NCI-H69 (cell line): ENCODE measurements at regions not wholly inside any gene's neighbourhood (a gene's known extent, or its start where the extent isn't known, plus 50 kb on each side); places are given as distances from the start of the nearest gene placed in this dataset.

ENCODE experiments used
- DNase-seq: peaks from one replicate; lab custom pipeline; 2025; lab: John Stamatoyannopoulos, UW

- DNase-seq, result no peak
Measured at GRCh38 chr1:38217316-38217715, 170.7 kb upstream of the POU3F1 start.

GRCh38 chr1:38213646-38214434, 167.2 kb upstream of the POU3F1 start:
- DNase-seq, result peak; percentile 51

GRCh38 chr1:38210895-38211177, 164.2 kb upstream of the POU3F1 start:
- DNase-seq, result no peak

GRCh38 chr1:38210021-38210894, 163.7 kb upstream of the POU3F1 start:
- DNase-seq, result peak; percentile 45

- peak; percentile 87 for DNase-seq
Measured at GRCh38 chr1:38208716-38209632, 162.4 kb upstream of the POU3F1 start.

GRCh38 chr1:38207906-38208305, 161.3 kb upstream of the POU3F1 start:
- no peak for DNase-seq

- DNase-seq, result no peak
Measured at GRCh38 chr1:38207275-38207674, 160.7 kb upstream of the POU3F1 start.

GRCh38 chr1:38204698-38205097, 158.1 kb upstream of the POU3F1 start:
- DNase-seq, result no peak

- no peak for DNase-seq
Measured at GRCh38 chr1:38203441-38203840, 156.8 kb upstream of the POU3F1 start.

- no peak for DNase-seq
Measured at GRCh38 chr1:38201431-38201830, 154.8 kb upstream of the POU3F1 start.

- no peak for DNase-seq
Measured at GRCh38 chr1:38198621-38199020, 152.0 kb upstream of the POU3F1 start.

- DNase-seq, result no peak
Measured at GRCh38 chr1:38198099-38198498, 151.5 kb upstream of the POU3F1 start.

GRCh38 chr1:38197312-38198061, 150.9 kb upstream of the POU3F1 start:
- DNase-seq, result peak; percentile 49

GRCh38 chr1:38194472-38194871, 147.9 kb upstream of the POU3F1 start:
- peak; percentile 54 for DNase-seq

- DNase-seq, result no peak
Measured at GRCh38 chr1:38193040-38193439, 146.4 kb upstream of the POU3F1 start.

- DNase-seq, result no peak
Measured at GRCh38 chr1:38191461-38191860, 144.9 kb upstream of the POU3F1 start.

- peak; percentile 3 for DNase-seq
Measured at GRCh38 chr1:38190983-38191382, 144.4 kb upstream of the POU3F1 start.

- no peak for DNase-seq
Measured at GRCh38 chr1:38187552-38187951, 141.0 kb upstream of the POU3F1 start.

GRCh38 chr1:38186566-38186965, 140.0 kb upstream of the POU3F1 start:
- no peak for DNase-seq

- DNase-seq, result no peak
Measured at GRCh38 chr1:38185913-38186312, 139.3 kb upstream of the POU3F1 start.

GRCh38 chr1:38183747-38184146, 137.2 kb upstream of the POU3F1 start:
- DNase-seq, result no peak

- DNase-seq, result no peak
Measured at GRCh38 chr1:38183096-38183495, 136.5 kb upstream of the POU3F1 start.
